ENCODE measurements at regions not wholly inside any gene's neighbourhood (a gene's known extent, or its start where the extent isn't known, plus 50 kb on each side); places are given as distances from the start of the nearest gene placed in this dataset.

- DNase-seq: no peak
These were observed 198.5 kb upstream of the FMN2 start for GRCh38 chr1:239893127-239893731.

DNA sequence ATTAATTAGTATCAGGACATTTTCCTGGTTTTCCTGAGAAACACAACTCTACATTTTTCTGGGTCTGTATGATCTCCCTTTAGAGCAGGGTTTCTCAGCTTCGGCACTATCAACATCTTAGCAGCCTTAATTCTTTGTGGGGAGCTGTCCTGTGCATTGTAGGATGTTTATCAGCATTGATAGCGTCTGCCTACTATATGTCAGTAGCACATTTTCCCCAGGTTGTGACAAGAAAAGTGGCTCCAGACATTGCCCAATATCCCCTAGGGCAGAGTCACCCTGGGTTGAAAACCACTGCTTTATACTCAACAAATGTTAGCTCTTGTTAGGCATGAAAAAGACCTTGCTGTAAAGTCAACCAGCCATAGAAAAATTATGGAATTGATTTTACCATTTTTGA lies 195.1 kb upstream of the FMN2 start:
- no peak for DNase-seq

DNA sequence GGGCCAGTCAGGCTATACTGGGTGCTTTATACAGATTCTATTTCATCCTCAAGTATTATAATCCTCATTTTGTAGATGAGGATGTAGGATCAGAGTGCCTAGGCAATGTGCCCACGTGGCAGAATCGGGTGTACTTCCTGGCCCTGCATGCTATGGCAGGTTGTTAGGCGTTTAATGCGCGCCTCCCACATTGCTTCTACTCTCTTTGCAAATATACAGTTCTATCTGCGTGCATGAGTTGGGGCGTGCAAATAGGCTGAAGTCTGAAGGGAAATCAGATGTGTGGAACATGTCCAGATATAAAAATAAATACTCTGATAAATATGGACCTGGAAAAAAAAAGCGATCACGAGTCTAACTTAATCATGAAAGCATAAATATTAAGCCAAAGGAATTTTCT lies 194.7 kb upstream of the FMN2 start:
- no peak for DNase-seq

DNA sequence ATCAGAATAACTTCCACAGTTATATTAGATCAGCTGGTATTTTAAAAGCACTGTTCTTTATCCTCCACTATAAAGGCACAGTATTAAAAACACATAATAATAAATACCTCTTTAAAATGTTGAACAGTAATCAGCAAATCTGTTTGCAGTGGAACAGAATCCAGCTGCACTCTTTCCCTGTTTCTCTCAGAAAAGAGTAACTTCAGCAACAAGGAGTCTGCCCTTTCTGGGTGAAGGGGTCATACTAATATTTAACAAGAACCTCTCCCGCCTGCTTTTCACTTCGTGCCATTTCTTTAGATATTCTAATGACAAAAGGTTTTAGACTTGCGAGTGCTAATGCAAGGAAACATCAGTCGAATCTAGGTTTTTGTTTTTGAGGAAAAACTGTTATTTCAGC lies 194.2 kb upstream of the FMN2 start:
- DNase-seq: no peak

DNA sequence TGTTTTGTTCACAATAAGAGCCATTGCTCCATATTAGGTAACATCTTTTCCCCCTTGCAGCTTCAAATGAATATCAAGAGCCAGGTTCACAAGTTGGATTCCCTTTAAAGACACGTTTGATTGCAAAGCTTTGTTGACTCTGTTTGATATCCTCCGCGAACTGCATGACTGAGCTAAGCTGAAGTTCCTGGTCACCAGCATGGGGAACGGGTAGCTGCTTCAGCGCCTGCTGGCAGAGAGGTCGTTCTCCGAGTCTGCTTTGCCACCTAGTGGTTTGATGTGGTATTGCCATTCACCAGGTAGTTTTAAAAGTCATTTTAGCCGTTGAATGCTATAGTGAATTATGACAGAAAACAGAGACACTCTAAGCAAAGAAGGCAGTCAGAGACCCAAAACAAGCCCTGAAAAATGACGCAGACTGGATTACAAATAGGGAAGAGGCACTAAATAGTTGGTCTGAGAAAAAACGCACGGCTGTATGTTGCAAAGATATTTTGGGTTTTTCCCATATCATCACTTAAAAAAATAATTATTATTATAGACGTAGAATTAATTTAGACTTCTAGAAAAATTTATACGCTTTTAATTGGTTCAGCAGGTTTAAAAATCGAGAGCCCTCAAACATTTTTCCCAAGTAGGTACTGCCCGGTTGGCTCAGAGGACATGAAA lies 193.5 kb upstream of the FMN2 start:
- peak; percentile 67 for DNase-seq

DNA sequence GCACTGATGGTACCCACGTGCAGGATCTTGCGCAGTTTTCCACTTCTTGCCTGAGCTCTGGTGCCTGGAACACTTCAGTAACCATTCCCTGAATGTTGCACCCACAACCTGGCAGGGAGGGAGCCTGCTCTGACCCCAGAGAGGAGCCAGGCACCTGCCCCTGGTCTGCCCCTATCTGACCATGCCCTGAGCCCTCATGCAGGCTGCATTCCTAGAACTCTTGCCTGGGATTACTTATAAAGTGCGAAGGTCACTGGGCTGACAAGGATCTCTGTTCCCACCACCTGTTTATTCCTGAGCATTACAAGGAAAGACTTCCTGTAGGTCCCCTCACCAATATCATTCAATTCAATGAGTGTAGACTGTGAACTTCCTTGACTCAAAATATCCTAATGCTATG lies 191.9 kb upstream of the FMN2 start:
- no peak for DNase-seq

- no peak for DNase-seq
These were observed 185.3 kb upstream of the FMN2 start for GRCh38 chr1:239906394-239906793.

- DNase-seq: no peak
These were observed 181.8 kb upstream of the FMN2 start for GRCh38 chr1:239909898-239910297.

GRCh38 chr1:239912471-239912870 lies 179.2 kb upstream of the FMN2 start:
- no peak for DNase-seq

GRCh38 chr1:239913141-239913585 lies 178.5 kb upstream of the FMN2 start:
- no peak for DNase-seq

DNA sequence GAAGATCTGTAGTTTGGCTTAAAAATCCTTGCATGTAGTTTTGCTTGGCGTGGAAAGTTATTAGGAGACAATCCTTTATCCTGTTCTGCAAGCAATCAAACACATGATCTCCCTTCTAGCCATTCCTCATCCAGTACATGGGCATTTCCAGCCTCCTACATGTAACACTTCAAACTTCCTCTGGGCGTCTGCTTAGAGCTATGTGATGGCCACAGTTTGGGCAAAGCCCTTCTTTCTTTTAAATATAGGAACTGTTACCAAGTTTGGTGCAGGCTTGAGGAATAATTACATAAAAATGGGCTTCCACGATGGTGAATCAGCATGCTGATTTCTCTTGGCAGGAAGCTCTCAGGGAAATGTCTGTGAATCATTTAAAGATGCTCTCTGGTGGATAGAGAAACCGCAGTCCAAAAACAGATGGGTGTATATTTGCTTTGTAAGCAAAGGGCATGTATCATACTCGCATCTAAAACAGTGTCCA lies 176.9 kb upstream of the FMN2 start:
- no peak for DNase-seq

DNA sequence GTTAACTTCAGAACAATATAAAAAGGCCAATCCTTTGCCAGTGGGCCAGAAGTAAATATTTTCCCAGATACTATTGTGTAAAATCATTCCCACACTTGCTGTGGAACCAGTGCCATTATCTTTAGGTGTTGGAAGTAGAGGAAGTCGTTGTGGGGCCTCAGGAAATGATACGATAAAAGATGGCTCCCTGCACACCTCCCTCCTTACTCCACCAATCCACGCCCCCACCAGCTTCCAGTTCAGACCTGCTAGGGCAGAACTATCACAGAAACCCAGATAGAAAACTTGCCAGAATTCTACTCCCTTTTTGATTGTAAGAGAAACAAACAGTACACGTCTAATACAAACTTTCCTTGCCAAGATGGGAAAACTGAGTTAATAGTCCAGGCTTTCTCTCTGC lies 173.0 kb upstream of the FMN2 start:
- no peak for DNase-seq

DNA sequence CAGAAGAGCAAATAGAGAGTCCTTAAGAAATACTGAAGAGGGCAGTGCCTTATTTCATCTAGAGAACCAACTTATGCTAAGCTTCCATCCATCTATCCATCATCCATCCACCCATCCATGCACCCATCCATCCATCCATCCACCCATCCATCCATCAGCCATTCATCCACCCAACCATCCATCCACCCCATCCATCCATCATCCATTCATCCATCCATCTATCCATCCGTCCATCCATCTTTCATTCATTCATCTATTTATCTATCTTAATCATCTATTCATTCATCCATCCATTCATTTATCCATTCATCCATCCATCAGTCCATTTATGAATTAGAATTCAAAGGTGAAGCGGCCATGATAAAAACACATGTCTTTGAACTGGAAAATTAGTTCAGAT lies 171.5 kb upstream of the FMN2 start:
- no peak for DNase-seq

- DNase-seq: no peak
These were observed 168.7 kb upstream of the FMN2 start for GRCh38 chr1:239922778-239923522.

GRCh38 chr1:239924741-239925350 lies 166.8 kb upstream of the FMN2 start:
- DNase-seq: no peak

GRCh38 chr1:239926184-239926583 lies 165.5 kb upstream of the FMN2 start:
- no peak for DNase-seq

DNA sequence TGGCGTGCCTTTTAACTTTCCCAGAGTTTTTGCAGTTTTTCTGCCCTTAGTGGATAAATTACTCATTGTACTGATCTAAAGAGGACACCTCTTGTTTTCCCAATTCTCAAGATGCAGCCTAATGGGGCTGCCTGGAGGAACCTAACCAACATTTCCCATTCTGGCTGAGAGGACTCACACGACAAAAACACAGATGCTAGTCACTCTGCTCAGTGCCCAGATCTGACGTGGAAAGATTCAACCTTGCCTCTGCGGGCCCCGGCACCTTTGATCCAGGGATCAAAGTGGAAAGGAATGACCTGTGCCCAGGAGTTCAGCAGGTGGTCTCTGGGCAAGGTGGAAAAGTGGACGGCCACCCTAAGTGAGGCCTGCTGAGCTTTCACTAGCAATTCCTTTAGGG lies 162.4 kb upstream of the FMN2 start:
- DNase-seq: no peak

GRCh38 chr1:239930686-239931262 lies 160.9 kb upstream of the FMN2 start:
- no peak for DNase-seq

DNA sequence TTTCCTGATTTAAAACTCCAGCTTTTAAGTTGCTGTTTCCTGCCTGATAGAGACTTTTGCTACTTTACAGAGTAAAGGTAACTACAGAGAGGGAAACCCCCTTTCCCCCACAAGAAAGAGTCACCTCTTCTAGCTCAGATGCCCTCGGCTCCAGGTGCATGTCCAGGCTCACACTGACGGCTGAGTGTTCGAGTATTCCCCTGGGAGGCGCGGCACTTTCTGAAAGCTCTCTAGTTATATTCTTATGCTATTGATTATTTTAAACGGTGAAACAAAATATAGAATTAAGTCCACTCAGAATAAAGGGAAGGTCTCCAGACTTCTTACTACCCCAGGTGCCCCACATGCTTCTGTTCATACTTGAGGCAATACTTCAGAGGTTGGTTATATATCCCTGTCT lies 160.3 kb upstream of the FMN2 start:
- DNase-seq: no peak

DNA sequence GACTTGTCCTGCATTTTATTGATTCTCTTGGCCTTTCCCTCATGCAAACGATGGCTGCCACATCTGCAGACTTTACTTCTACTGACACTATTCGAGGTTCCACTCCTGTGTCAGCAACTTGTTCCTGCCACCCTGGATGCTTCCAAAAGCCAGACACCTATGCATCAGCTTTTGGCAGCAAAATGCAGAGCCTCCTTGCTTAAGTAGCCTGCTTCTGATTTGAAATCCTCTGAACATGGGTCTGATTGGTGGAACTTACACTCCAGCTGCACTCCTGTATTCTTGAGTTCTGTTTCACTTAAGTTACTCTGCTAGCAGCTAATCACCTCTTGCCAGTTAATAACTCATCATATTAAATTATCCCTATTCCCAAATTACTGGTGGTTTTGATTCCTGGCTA lies 152.1 kb upstream of the FMN2 start:
- DNase-seq: no peak

- DNase-seq: no peak
These were observed 147.9 kb upstream of the FMN2 start for GRCh38 chr1:239943761-239944160.

DNA sequence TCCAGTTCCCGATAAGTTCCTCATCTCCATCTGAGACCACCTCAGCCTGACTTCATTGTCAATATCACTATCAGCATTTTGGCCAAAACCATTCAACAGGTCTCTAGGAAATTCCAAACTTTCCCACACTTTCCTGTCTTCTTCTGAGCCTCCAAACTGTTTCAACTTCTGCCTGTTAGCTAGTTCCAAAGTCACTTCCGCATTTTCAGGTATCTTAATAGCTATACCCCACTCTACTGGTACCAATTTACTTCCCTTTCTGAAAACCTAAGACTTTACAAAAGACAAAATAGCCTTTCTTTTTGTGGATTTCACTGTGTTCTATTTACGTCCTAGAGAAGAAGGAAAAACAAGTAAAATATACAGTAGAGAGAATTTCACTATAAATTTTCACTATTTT lies 147.0 kb upstream of the FMN2 start:
- DNase-seq: no peak

DNA sequence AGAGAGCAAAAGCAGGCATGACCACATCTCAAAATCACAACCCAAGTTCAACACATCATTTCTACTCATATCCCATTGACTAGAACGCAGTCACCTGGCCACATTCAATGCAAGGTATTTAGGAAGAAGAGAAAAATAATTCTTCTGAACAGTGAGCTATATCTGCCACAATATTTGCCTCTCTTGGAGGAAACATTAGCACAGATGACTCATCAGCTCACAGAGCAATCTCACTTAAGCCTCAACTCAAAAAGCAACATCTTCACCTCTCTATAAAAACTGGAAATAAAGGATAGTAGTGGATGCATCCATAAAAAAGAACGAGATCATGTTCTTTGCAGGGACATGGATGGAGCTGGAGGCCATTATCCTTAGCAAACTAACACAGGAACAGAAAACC lies 143.9 kb upstream of the FMN2 start:
- no peak for DNase-seq
